Fibroblast of skin of left biceps (primary cell): ENCODE measurements at regions not wholly inside any gene's neighbourhood (a gene's known extent, or its start where the extent isn't known, plus 50 kb on each side); places are given as distances from the start of the nearest gene placed in this dataset.
A peak's percentile ranks its signal among the peaks of the same experiment; 100 is the strongest.

ENCODE experiments used
- DNase-seq, 2 experiments: peaks; one replicate each; pipeline ENCODE4 v3.0.0-alpha.2; 2013; ENCODE audit warnings: low read depth in 2 of 2

DNA sequence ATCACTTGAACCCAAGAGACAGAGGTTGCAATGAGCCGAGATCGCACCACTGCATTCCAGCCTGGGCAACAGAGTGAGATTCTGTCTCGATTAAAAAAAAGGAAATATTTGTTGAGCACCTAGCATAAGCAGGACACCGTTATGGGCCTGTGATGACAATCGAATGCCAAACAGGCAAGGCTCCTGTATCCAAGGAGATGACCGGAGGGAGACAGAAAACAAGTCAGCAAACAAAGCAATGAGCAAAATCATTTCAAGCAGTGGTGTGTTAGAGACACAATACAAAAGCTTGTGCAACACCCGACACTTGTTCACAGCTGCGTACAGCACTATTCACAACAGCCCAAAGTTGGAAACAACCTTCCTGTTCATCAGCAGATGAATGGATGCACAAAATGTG, 87.1 kb upstream of the CPEB4 start:
- DNase-seq = no peak

DNA sequence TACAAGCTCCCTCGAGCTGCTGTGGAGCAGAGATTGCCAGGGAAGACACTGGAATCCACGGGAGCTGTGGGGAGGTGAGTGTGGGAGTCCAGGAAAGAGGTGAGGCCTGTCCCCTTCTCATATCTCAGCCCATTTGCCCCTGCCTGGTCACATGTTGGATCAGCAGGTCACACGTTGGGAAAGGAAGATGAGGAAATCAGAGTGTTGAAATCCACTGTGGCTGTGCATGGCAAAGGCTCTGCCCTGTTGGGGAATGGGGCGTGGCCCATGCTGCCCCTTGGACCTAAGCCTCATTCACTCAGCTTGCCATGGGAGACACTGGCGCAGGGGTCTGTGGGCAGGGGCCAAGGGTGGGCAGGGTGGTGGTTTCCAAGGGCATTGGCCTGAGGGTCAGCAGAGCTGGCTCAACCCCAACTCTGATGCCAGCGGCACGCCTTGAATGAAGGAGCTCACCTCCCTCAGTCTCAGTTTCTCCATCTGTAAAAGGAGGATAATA, 85.4 kb upstream of the CPEB4 start:
- no peak for DNase-seq

DNA sequence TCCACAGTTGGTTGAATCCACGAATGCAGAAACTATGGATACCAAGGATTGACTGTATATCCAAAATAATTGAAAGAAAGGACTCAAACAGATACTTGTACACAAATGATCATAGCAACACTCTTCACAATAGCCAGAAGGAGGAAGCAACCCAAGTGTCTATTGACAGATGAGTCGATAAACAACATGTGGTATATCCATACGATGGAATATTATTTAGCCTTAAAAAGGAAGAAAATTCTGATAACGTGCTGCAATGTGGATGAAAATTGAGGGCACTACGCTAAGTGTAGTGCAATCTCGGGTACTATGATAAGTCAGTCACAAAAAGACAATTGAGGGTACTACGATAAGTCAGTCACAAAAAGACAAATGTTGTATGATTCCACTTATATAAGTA, 83.6 kb upstream of the CPEB4 start:
- no peak for DNase-seq

DNA sequence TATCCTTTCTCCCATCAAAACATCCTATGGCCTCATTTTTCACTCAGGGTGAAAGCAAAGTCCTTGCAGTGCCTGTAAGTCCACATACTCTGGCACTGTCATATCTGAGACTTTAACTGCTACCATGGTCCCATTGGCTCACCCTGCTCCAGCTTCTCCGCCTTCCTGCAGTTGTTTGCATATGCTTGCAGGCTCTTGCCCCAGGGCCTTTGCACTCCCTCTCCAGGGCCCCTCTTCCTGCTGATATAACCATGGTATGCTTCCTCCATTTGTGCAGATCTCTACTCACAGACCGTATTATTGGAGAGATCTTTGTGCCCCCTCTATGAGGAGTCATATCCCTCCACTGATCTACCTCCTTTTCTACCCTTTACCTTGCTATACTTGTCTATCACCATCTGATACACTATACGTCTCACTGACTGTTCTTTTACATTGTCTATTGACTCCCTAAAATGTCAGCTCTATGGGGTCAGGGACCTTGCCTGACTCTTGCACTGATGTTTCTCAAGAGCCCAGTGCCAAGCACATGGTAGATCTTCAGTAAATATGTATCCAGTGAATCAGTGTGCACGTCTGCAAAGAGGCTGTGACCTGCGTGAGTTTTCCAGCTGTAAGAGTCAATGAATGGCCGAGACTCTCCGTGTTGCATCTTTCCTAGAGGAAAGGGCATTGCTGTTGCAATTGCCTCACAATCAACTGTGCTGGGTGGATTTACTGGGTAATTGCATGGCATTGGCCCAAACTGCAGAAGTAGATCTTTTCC, 81.7 kb upstream of the CPEB4 start:
- no peak for DNase-seq

DNA sequence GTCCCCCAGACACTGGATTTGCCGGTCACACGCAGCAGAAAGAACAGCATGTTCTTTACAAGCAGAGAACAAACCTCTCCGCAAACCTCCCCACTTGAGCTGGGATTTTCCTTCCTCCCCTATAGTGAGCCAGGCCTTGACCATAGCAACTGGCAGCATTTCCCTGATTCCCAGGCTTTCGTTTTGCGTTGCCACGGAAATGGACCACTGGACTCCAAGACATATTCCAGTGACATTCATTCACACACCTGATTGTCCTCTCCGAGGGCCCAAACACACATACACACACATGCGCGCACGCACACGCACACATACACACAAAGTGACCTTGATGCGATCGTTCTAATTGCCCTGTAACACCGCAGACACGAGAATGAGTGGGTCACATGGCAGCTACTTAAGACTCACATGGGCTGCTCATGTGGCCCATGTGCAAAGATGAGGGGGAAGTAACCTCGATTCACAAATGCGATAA, 80.9 kb upstream of the CPEB4 start:
- no peak for DNase-seq

DNA sequence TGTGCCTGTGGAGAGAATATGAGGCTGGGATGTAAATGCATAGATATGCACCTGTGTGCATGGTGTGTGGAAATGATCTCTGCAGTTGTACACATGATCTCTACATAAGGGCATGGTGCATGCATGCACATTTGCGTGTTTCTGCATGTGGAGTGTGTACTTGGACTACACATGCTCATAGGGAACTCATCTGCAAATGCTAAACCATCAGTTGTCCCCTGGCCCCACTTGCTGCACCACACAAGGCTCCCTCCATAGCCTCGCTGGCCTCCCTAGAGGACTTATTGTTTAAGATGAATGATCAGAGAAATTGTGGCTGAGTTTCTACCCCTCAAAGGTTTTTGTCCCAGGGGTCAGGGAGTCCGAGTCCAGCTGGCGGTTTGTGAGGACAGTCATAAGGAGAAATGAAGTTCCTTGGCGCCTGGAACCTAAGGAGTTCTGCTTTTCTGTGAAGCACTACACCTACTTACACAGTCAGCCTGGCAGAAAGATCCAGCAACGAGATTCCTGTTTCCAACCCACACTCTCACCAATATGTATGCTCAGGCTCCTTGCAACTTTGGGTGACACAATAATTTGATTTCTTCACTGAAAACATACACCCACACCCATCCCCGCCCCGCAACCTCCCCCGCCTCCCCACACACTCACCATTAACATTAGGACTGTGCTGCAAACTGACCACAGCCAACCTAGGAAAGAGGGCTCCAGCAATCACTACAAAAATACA, 79.9 kb upstream of the CPEB4 start:
- no peak for DNase-seq

DNA sequence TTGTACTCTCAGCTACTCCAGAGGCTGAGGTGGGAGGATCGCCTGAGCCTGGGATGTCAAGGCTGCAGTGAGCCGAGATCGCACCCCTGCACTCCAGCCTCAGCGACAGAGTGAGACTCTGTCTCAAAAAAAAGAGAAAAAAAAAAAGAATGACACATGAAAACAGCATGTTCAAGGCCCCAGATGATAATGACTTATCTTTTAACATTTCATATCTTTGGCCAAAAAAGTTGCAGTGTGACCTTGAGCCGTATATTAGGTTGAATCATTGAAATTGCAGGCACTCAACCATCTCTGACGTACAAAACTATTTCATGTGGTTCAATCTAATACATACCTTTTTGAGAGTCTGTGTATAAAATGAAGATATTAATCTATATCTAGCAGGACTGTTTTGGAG, 79.1 kb upstream of the CPEB4 start:
- DNase-seq = no peak

DNA sequence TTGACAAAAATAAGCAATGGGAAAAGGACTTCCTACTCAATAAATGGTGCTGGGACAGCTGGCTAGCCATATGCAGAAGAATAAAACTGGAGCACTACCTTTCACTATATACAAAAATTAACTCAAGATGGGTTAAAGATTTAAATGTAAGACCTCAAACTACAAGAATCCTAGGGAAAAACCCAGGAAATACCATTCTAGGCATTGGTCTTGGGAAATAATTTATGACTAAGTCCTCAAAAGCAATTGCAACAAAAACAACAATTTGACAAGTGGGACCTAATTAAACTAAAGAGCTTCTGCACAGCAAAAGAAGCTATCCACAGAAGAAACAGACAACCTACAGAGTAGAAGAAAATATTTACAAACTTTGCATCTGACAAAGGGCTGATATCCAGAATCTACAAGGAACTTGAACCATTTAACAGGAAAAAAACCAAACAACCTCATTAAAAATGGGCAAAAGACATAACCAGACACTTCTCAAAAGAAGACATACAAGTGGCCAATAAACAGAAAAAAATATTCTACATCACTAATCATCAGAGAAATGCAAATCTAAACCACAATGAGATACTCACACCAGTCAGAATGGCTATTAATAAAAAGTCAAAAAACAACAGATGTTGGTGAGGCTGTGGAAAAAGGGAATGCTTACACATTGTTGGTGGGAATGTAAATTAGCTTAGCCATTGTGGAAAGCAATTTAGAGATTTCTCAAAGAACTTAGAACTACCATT, 75.2 kb upstream of the CPEB4 start:
- DNase-seq = no peak

DNA sequence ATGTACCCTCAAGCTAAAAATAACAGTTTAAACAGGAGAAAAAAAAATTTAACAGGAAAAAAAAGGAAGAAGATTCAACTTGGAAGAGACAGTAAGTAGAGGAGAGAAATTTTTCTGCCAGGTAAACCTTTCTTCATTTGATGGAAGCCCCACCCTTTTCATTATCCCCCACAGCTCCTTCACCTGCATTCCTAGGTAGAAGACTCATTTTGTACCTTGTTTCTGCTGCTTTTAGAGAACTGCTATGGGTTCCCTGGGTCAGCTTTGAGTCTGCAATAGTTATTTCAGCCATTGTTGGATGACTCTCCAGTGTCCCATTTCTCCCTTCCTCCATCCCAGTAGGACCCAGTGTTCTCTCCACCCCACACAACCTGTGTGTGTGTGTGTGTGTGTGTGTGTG, 74.1 kb upstream of the CPEB4 start:
- DNase-seq = no peak

DNA sequence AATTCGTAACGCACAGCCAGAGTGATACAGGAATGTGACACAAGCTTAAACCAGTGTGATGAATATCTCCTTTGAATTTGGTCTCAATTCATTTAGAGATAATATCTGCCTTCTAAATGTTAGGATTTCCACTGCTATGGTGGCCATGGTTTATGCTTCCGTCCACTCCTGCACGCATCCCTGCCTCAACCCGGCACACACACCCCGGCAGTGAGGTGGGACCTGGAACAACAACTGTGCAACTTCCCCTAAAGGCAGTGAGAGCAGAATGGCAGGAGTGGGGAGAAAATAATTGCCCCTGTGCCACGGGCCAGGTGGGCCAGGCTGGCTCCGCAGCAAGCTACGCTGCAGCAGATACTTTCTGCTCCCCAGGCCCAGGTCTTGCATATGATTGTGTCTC, 72.6 kb upstream of the CPEB4 start:
- no peak for DNase-seq

DNA sequence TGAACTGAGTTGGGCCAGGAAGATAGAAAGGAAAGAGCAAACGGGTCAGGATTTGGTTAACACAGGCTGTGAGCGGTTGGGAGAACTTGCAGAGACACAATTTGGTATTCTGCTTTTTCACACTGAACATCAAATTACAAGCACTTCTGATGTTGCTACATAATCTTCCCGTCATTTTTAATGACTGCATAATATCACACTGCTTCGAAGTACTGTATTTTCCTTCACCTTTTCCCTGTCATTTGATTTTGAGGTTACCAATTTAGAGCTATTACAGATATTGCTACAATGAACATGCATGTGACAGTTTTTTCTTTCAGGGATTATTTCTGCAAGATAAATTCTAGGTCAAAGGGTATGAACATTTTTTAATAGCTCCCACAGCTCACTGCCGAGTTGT, 71.4 kb upstream of the CPEB4 start:
- DNase-seq = no peak

DNA sequence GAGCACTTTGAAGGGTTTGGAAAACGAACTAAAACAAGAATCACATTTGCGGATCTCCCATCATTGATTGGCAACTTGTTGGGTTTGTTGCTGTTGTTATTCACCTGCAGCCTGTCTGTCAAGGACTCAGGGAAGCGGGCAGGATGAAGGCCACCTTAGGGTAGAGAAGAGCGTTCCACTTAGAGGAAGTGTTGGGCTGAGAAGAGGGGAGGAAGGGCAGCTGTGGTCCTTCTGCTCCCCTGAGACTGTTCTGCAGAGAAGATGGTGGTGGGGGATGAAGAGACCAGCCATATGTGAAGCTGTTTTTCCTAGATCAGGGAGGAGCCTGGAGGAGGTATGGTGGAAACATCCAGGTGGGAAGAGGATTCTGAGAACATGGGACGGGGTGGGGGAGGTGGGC, 70.6 kb upstream of the CPEB4 start:
- DNase-seq = no peak

DNA sequence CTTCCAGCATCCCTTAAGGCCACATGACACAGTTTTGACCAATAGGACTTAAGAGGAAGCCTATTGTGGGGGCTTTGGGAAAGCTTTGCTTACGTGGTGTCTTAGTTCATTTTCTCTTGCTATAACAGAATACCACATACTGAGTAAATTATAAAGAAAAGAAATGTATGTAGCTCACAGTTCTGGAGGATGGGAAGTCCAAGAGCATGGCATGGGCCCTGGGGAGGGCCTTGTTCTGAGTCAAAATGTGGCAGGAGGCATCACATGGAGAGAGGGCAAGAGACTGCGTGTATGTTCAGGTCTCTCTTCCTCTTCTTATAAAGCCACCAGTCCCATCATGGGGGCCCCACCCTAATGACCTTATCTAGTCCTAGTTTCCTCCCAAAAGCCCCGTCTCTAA, 68.6 kb upstream of the CPEB4 start:
- no peak for DNase-seq

DNA sequence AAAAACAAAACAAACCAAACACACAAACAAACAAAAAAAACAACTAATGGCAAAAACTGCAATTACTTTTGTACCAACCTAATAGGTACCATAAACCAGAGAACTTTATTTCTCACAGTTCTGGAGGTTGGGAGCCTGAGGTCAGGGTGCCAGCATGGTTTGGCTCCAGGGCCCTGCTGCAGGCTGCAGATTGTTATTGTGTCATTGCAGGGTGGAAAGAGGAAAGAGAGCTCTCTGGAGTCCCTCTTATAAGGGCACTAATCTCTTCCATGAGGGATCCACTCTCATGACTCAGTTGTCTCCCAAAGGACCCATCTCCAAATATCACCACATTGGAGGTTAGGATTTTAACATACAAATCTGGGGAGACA, 64.9 kb upstream of the CPEB4 start:
- no peak for DNase-seq

DNA sequence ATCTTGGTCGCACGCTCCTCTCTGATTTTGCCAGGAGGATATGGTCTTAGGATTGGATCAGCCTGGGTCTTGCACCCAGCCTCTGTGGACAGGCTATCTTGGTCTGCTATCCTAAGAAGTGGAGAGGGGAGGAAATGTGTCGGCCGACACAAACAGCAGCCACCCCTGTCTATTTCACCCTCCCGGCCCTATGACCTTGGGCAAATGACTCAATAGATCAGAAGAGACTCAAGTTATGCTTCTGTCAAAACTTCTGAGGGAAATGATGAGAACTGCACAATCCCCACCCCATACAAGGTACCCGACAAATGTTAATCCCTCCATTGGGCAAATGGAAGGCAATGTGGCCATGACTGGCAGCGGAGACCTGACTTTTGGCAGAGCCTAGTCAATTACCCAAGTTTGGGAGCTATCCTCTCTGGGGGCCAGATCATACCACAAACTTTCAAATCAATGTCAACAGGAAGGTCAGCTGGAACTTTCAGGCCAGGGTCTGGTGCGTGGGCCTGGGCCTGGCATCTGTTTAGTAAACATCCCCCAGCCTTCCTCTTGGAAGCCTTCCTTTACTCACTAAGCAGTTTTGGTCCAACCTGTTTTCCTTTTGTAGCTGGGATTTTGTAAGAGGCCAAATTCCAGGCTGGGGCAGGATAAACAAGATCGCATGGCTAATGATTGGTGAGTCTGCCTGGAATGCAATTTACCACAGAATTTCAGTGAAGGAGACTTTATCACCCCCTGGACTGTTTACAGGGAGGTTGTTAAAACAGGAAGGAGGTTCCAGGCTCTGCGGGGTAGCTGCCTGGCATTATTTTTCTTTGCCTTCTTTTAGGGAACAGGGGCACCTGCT, 64.2 kb upstream of the CPEB4 start:
- peak in 1 of 2 experiments; percentile 2 for DNase-seq

DNA sequence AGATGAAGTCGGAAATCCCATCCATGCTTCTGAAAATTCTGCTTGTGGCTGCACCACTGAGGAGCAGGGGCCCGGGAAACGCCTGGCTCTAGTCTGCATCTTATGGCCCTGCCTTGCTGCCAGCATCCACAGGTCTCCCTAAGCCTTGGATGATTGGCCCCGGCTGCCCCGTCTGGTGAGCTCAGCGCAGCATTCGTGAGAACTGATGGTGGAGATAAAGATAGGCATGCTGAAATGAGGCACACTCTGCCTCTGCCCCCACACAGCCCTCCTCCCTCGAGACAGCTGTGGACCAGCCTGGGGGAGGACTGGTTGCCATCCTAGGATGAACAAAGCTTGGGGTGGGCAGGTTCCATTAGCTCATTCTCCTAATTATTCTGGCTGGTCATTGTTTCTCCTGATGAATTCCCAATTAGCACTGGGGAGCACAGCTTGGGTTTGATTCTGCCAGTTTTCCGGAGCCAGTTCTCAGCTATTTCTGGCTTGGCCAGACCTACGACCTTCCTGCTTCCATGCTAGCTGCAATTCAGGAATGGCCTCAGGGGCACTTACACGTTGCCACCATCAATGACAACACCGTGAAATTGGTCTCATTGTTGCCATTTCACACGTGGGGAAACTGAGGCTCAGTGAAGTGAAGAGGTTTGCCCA, 62.8 kb upstream of the CPEB4 start:
- no peak for DNase-seq

DNA sequence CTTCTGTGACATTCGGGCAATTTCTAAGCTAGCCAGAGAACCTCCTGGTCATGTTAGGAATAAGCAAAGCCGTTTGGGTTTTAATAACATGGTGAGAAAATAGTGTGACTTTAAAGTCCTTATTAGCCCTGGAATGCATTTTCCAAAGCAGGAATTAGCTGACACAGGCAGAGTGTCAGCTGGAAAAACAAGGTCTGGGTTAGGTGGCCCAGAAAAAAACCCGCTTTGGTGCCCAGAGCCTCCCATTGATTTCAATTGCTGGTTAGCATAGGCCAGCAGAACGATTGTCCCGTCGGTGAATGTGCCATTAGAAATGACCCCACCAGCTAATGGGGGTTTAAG, 62.1 kb upstream of the CPEB4 start:
- no peak for DNase-seq

DNA sequence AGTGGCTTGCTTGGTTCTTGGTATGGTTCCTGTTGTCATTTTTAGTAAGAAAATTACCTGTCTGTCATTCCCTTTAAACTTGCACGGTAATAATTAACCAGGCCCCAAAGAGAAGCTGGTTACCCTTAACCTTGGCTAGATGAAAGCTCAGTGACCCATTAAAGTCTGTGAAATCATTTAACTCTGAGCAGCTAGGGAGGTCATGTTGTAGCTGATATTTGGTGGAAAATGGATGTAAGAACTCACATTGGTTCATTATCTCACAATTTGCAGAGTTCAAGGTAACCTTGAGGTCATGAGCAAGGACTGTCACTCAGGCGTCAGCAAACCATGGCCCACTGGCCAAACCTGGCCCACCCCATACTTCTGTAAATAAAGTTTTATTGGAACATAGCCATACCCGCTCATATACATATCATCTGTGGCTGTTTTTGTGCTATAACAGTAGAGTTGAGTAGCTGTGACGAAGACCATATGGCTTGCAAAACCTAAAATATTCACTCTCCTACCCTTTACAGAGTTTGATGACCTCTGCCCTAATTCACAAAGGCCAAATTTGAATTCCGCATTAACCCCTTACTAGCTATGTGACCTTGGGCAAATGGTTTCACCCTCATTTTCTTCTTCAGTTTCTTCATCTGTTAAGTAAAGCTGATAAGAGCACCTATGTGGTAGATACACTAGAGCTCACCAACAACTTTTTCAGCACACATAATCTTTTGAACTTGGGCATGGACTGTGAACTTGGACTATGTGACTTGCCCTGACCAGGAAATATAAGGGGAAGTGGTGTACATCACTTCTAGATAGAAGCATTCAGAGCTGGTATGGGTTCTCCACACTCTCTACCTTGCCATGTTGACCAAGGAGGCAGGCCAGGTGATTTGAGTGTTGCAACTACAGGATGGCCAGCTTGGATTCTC, 61.5 kb upstream of the CPEB4 start:
- DNase-seq = no peak

DNA sequence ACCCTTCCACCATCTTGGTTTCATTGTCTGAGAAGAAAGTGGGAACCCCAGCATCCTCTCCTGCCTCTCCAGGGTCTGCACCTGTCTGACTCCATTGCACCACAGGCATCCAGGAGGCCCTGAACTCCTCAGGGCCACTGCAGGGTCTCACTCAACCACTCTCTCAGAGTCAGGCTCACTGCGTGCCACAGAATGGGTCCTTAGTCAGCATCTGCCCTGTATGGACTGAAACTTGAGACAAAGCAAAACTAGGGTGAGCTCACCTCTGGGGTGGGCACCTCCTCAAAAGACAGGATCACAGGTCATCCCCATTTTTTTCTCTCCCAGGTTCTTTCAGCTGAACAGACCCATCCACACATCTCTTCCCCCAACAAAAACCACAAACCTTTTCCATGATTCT, 59.2 kb upstream of the CPEB4 start:
- no peak for DNase-seq

DNA sequence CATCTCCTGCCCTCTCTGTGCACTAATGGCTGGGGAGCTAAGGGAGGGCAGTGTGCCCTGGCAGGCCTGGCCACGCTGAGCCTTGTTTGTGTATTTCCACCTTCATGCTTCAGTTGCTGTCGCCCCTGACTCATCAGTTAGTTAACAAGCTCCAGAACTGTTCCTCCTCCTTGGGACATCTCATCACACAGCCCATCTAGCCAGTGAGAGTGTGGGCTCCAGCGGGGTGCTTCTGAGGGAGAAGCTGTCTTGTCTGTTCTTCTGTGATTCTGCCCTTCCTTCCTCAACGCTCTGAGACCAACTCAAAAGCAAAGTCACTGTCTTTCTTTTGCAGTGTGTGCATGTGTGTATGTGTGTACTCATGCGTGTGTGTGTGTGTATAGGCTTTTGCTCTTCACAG, 58.3 kb upstream of the CPEB4 start:
- DNase-seq = no peak
